CD4-positive, alpha-beta T cell (primary cell): ENCODE measurements at regions not wholly inside any gene's neighbourhood (a gene's known extent, or its start where the extent isn't known, plus 50 kb on each side); places are given as distances from the start of the nearest gene placed in this dataset.

Experiments used
- ATAC-seq: fragments of 200-7000 bp; cut with Tn5 transposase; one replicate; pipeline ENCODE4 v1.10.0; 2022; ENCODE audit warnings: mild to moderate bottlenecking; ENCODE audit not compliant: poor library complexity
- CTCF ChIA-PET: fragments of 350-600 bp; sonication (Branson Sonifier 250); formaldehyde crosslinking; loops from one replicate; lab custom pipeline; 2021; ENCODE audit warnings: antibody characterized with exemption, inconsistent platforms; lab: Charles Lee
- POLR2A ChIA-PET: fragments of 350-600 bp; sonication (Branson Sonifier 250); formaldehyde crosslinking; loops from one replicate; lab custom pipeline; 2021; ENCODE audit warnings: antibody characterized with exemption, inconsistent platforms; lab: Charles Lee
- DNase-seq, 14 experiments: peaks; one replicate each; pipeline ENCODE4 v3.0.0-alpha.2; 2013 to 2020; ENCODE audit warnings: mixed read lengths in 2 of 14
- H3K27ac ChIP-seq, 2 donors: one replicate each; pipeline versions ENCODE4 v1.5.1 to v1.7.0; 2013; ENCODE audit warnings: low read length in 2 of 2, low read depth in 1 of 2, mild to moderate bottlenecking in 1 of 2
- H3K27me3 ChIP-seq, 2 experiments: 1 replicate in 1 of 2; 2 replicates in 1 of 2; pipeline versions ENCODE4 v1.6.1 to v1.7.0; 2013; ENCODE audit warnings: low read length in 2 of 2, control low read depth in 1 of 2, mild to moderate bottlenecking in 1 of 2, moderate library complexity in 1 of 2; ENCODE audit not compliant: insufficient read depth in 2 of 2, control insufficient read depth in 1 of 2
- H3K36me3 ChIP-seq: one replicate; pipeline ENCODE4 v1.6.1; 2013; ENCODE audit warnings: low read length, control low read depth; ENCODE audit not compliant: insufficient read depth
- H3K4me1 ChIP-seq: one replicate; pipeline ENCODE4 v1.6.1; 2013; ENCODE audit warnings: low read length, control low read depth; ENCODE audit not compliant: insufficient read depth
- H3K4me3 ChIP-seq: one replicate; pipeline ENCODE4 v1.5.1; 2013; ENCODE audit warnings: mild to moderate bottlenecking, low read length, moderate library complexity
- H3K9me3 ChIP-seq, 2 experiments: 1 replicate in 1 of 2; 2 replicates in 1 of 2; pipeline versions ENCODE4 v1.6.1 to v1.7.0; 2013; ENCODE audit warnings: low read length in 2 of 2, mild to moderate bottlenecking in 2 of 2, control low read depth in 1 of 2, moderate library complexity in 1 of 2; ENCODE audit not compliant: control insufficient read depth in 1 of 2, insufficient read depth in 1 of 2
- H3K27ac Mint-ChIP-seq: one replicate; pipeline ENCODE4 v1.8.0; 2020; ENCODE audit warnings: mixed read lengths
- H3K27me3 Mint-ChIP-seq: one replicate; pipeline ENCODE4 v1.8.0; 2021; ENCODE audit warnings: mixed read lengths
- H3K36me3 Mint-ChIP-seq: one replicate; pipeline ENCODE4 v1.8.0; 2021; ENCODE audit warnings: low read depth, mixed read lengths
- H3K4me1 Mint-ChIP-seq: one replicate; pipeline ENCODE4 v1.8.0; 2021; ENCODE audit warnings: low read depth, mixed read lengths
- H3K4me3 Mint-ChIP-seq: one replicate; pipeline ENCODE4 v1.8.0; 2020; ENCODE audit warnings: mild to moderate bottlenecking, mixed read lengths
- H3K9me3 Mint-ChIP-seq: one replicate; pipeline ENCODE4 v1.8.0; 2020; ENCODE audit warnings: mixed read lengths
- CTCF ChIP-seq: fragments of 200-600 bp; IDR thresholded peaks from one replicate; pipeline ENCODE4 v1.8.0; 2022; ENCODE audit warnings: antibody characterized with exemption, mild to moderate bottlenecking
- intact Hi-C, 2 experiments: fragments of 100-400 bp; cut with DNase I in 1 of 2; cut with micrococcal nuclease in 1 of 2; formaldehyde crosslinking; loops; one replicate each; pipeline versions ENCODE4 v1.15.1 to v1.9.0; 2023 to 2025; cut with DNase I, micrococcal nuclease

DNA sequence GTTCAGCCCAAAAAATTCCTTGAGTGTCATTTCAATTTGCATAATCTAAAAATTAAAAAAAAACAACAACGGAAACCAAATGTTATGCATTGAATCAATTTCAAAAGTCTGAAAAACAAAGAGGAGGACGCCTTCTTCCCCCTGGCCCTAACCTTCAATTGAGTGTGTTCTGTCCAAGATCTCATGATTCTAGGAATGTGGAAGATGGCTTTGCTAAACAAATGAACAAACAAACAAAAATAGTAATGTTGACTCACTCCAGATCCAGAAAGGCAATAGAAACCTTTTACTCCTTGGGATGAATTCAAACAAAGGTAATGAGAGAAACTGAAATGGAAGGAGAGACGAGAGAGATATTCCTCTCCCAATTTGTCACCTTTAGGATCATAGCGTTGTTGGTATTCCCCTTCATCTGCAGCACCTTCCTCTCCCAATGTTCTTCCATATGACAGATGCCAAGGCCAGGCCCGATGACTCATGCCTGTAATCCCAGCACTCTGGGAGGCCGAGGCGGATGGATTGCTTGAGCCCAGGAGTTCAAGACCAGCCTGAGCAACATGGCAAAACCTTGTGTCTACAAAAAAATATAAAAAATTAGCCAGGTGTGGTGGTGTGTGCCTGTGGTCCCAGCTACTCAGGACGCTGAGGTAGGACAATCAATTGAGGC, 109.2 kb upstream of the ADGRF1 start:
- no peak for DNase-seq
- Histone ChIP-seq H3K27me3 (peaks cover 0 to 2% of the 10 kb centered on the region in 2 experiments), H3K36me3 (no peaks in the 10 kb centered on the region), H3K9me3 (peaks cover 0 to 8% of the 10 kb centered on the region in 2 experiments), H3K4me3 (no peak overlapping the region), H3K27ac (no peak overlapping the region), H3K4me1 (no peaks in the 10 kb centered on the region)
- no peak for TF ChIP-seq CTCF
- POLR2A ChIA-PET, result no interaction called here
- Mint-ChIP-seq H3K36me3 (no peaks in the 10 kb centered on the region), H3K27me3 (peaks cover 12% of the 10 kb centered on the region), H3K4me1 (no peaks in the 10 kb centered on the region), H3K9me3 (no peaks in the 10 kb centered on the region), H3K4me3 (no peak overlapping the region), H3K27ac (no peak overlapping the region)
- no peak for ATAC-seq
- intact Hi-C loops, result no loop called here
- CTCF ChIA-PET, result no interaction called here

DNA sequence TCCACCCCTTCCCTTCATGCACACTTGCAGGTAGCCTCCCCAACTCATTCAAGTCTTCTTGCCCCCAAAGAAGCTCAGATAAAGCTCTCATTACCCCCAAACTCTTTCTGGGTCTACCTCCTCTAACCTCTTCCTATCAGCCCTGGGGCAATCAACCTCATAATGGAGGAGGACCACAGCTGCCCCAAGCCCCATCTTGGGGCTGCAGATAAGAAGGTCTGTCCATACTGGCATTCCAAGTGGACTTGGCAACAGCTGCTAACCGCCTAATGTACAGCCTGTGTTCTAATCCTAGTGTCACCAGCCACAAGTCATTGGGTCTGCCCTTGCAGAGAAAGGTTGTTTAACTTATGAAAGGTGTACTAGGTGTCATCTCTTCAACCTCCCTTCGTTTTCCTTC, 107.4 kb upstream of the ADGRF1 start:
- Mint-ChIP-seq H3K36me3 (no peaks in the 10 kb centered on the region), H3K9me3 (no peaks in the 10 kb centered on the region), H3K27ac (no peak overlapping the region), H3K4me1 (no peaks in the 10 kb centered on the region), H3K4me3 (no peak overlapping the region), H3K27me3 (peaks cover 14% of the 10 kb centered on the region)
- intact Hi-C loops, result no loop called here
- no peak for ATAC-seq
- Histone ChIP-seq H3K4me3 (no peak overlapping the region), H3K4me1 (no peaks in the 10 kb centered on the region), H3K36me3 (no peaks in the 10 kb centered on the region), H3K27ac (no peak overlapping the region), H3K27me3 (no peaks in the 10 kb centered on the region), H3K9me3 (peaks cover 0 to 6% of the 10 kb centered on the region in 2 experiments)
- POLR2A ChIA-PET, result no interaction called here
- DNase-seq, result no peak
- CTCF ChIA-PET, result no interaction called here
- TF ChIP-seq CTCF, result no peak

- Histone ChIP-seq H3K36me3 (no peaks in the 10 kb centered on the region), H3K4me3 (no peak overlapping the region), H3K9me3 (peaks cover 0 to 3% of the 10 kb centered on the region in 2 experiments), H3K27me3 (no peaks in the 10 kb centered on the region), H3K27ac (no peak overlapping the region), H3K4me1 (no peaks in the 10 kb centered on the region)
- DNase-seq (no peak), ATAC-seq (no peak)
- Mint-ChIP-seq H3K4me1 (no peaks in the 10 kb centered on the region), H3K36me3 (no peaks in the 10 kb centered on the region), H3K27ac (no peak overlapping the region), H3K4me3 (no peak overlapping the region), H3K27me3 (peaks cover 14% of the 10 kb centered on the region), H3K9me3 (no peaks in the 10 kb centered on the region)
- ChIA-PET CTCF (no interaction called here), POLR2A (no interaction called here)
- no peak for TF ChIP-seq CTCF
- intact Hi-C loops, result no loop called here
Measured at GRCh38 chr6:47149066-47149465, 106.9 kb upstream of the ADGRF1 start.
